Neural crest cell (in vitro differentiated cells): ENCODE measurements at regions not wholly inside any gene's neighbourhood (a gene's known extent, or its start where the extent isn't known, plus 50 kb on each side); places are given as distances from the start of the nearest gene placed in this dataset.

ENCODE experiments used
- DNase-seq: peaks from one replicate; pipeline ENCODE4 v3.0.0; 2021; ENCODE audit warnings: low read depth, mixed read lengths, low spot score
- H3K27ac Mint-ChIP-seq: one replicate; pipeline ENCODE4 v1.8.0; 2021; ENCODE audit warnings: mild to moderate bottlenecking, mixed read lengths; ENCODE audit not compliant: unreplicated experiment
- H3K27me3 Mint-ChIP-seq: 2 replicates; pipeline ENCODE4 v1.8.0; 2021; ENCODE audit warnings: low read depth, mild to moderate bottlenecking, mixed read lengths
- H3K36me3 Mint-ChIP-seq: 2 replicates; pipeline ENCODE4 v1.8.0; 2021; ENCODE audit warnings: low read depth, mild to moderate bottlenecking, mixed read lengths
- H3K4me1 Mint-ChIP-seq: 2 replicates; pipeline ENCODE4 v1.8.0; 2021; ENCODE audit warnings: mixed read lengths
- H3K4me3 Mint-ChIP-seq: one replicate; pipeline ENCODE4 v1.8.0; 2021; ENCODE audit warnings: mild to moderate bottlenecking, mixed read lengths
- H3K9me3 Mint-ChIP-seq: 2 replicates; pipeline ENCODE4 v1.8.0; 2021; ENCODE audit warnings: mixed read lengths
- CTCF ChIP-seq: fragments of 200-600 bp; sonication (generic); conservative IDR thresholded peaks from 2 replicates; pipeline ENCODE4 v1.5.0; 2021; ENCODE audit warnings: antibody characterized with exemption, mild to moderate bottlenecking

DNA sequence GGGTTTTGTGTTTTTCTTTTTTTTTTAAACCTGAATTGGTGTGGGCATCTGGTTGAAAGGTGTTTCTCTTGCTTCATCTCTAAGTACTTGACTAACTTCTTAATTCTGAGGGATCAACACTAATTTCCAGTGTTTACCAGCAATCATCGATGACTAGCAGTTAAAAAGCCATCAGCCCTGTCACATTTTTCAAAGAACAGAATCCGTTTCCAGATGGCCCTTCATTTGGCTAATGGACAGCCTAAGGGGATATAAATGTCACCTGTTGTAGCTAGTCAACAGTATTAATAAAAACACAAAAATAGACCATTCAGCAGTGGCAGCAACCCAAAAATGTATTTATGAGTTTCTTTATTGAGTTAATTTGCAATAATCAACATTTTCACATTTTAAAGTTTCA is 1076.5 kb downstream of the MAT2B start:
- no peak for DNase-seq
- Mint-ChIP-seq H3K27ac (no peak overlapping the region), H3K9me3 (peaks cover 6% of the 10 kb centered on the region), H3K36me3 (no peaks in the 10 kb centered on the region), H3K27me3 (no peaks in the 10 kb centered on the region), H3K4me3 (no peak overlapping the region), H3K4me1 (no peaks in the 10 kb centered on the region)
- TF ChIP-seq CTCF, result no peak

DNA sequence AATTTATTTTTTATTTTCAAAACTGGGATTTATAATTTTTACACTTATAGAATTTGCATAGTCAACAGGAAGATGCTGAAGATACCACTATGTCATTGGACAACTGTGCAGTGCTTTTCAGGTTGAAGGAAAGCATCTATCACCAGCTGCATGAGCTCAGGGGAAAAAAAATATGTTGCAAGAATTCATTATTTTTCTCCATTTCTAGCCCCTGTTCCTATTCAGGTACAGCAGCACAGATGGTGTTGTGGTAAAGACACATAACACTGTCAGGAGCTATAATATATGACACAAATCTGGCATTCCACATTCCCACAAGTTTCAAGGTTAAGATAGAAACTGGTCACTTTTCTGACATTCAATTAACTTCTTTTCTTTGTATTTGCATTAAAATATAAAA is 1088.6 kb downstream of the MAT2B start:
- no peak for DNase-seq
- no peak for TF ChIP-seq CTCF
- Mint-ChIP-seq H3K4me3 (no peak overlapping the region), H3K4me1 (no peaks in the 10 kb centered on the region), H3K27me3 (no peaks in the 10 kb centered on the region), H3K9me3 (no peaks in the 10 kb centered on the region), H3K36me3 (no peaks in the 10 kb centered on the region), H3K27ac (no peak overlapping the region)

- Mint-ChIP-seq H3K4me3 (no peak overlapping the region), H3K36me3 (no peaks in the 10 kb centered on the region), H3K27ac (no peak overlapping the region), H3K4me1 (no peaks in the 10 kb centered on the region), H3K9me3 (no peaks in the 10 kb centered on the region), H3K27me3 (no peaks in the 10 kb centered on the region)
- DNase-seq, result no peak
- TF ChIP-seq CTCF, result peak; percentile 61
These were observed 1092.0 kb downstream of the MAT2B start for GRCh38 chr5:164597293-164597900.

DNA sequence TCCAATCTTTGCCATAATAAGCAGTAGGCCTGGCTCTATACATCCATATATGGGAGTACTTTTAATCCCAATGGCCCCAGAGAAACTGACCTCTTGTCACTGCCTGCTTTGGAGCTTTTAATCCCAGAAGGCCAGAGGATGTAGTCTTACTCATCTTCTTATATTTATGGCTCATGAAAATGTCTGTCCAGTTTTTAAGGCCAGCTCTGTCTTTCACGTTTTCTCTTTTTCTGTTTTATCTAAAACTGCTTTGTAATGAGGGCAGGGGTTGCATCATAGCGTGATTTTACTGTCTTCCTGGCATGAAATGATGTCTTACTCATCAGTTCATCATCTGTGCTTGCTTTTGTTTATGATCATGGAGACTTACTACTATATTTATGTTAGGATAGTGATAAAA is 1094.9 kb downstream of the MAT2B start:
- Mint-ChIP-seq H3K4me1 (no peaks in the 10 kb centered on the region), H3K27ac (no peak overlapping the region), H3K27me3 (no peaks in the 10 kb centered on the region), H3K36me3 (no peaks in the 10 kb centered on the region), H3K4me3 (no peak overlapping the region), H3K9me3 (no peaks in the 10 kb centered on the region)
- no peak for TF ChIP-seq CTCF
- DNase-seq, result no peak

- H3K27ac Mint-ChIP-seq, result no peak overlapping the region
- no peak for TF ChIP-seq CTCF
- H3K9me3 Mint-ChIP-seq, result no peaks in the 10 kb centered on the region
- H3K4me3 Mint-ChIP-seq, result no peak overlapping the region
- H3K4me1 Mint-ChIP-seq, result no peaks in the 10 kb centered on the region
- DNase-seq, result no peak
- no peaks in the 10 kb centered on the region for H3K36me3 Mint-ChIP-seq
- no peaks in the 10 kb centered on the region for H3K27me3 Mint-ChIP-seq
These were observed 1095.6 kb downstream of the MAT2B start for GRCh38 chr5:164600929-164601535.
